GM08714 (cell line): ENCODE measurements at regions not wholly inside any gene's neighbourhood (a gene's known extent, or its start where the extent isn't known, plus 50 kb on each side); places are given as distances from the start of the nearest gene placed in this dataset.

Experiments
- H3K4me3 ChIP-seq: fragments of 200-500 bp; sonication (Bioruptor generic); 2 replicates; pipeline ENCODE4 v1.5.1; 2014; ENCODE audit warnings: mild to moderate bottlenecking, low read length, inconsistent platforms
- ZNF274 ChIP-seq: IDR thresholded peaks from 2 replicates; pipeline ENCODE4 v1.6.1; 2012; ENCODE audit warnings: mild to moderate bottlenecking, low read depth, low read length

GRCh38 chr5:4309026-4309425 lies 713.4 kb downstream of the IRX1 start:
- TF ChIP-seq ZNF274, result no peak

GRCh38 chr5:4313138-4313537 lies 717.5 kb downstream of the IRX1 start:
- no peak overlapping the region for H3K4me3 ChIP-seq
- no peak for TF ChIP-seq ZNF274

More at GRCh38 chr5:4309026-4309425, 713.4 kb downstream of the IRX1 start:
- H3K4me3 ChIP-seq, result no peak overlapping the region

DNA sequence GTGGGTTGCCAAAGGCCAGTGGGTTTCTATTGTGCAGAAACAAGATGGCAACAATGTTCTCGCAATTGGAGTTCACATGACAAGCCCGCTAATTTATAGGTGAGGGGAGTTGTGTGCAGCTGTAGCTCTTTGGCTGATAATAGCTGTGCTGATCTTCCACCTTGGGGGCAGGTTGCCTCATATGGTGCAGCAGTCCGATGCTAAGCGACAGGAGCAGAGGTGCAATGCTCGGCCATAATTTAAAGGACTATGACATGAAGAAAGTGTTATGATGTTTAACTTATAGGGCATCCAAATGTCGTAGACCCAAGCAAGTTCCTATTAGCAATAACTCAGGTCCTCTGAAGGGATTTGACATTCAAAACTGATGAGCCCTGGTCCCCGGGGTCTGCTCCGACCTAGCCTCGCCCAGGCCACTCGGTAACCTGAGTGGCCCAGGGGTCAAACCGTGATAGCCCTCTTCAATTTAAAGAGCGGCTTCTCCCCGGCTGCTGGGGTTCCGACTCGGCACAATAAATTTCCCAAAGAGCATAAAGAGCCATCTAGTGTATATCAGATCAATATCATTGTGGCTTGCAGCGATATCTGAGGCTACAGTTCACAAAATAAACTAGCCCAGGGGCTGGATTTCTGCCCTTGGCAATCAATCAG lies 724.0 kb downstream of the IRX1 start:
- TF ChIP-seq ZNF274, result no peak
- no peak overlapping the region for H3K4me3 ChIP-seq

DNA sequence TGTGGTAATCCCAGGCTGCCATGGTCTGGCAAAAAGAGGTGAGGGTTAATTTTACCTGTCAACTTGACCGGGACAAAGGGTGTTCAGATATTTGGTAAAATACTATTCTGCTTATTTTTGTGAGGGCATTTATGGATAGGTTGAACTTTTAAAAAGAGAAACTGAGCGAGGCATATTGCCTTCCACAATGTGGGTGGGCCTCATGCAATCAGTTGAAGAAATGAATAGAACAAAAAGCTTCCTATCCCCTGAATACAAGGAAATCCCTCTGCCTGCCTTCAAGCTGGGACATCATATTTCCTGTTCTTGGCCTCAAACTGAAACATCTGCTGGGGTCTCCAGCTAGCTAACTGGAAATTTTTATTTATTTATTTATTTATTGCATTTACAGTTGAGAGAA lies 734.7 kb downstream of the IRX1 start:
- TF ChIP-seq ZNF274, result no peak
- no peak overlapping the region for H3K4me3 ChIP-seq

GRCh38 chr5:4335078-4335477 lies 739.4 kb downstream of the IRX1 start:
- H3K4me3 ChIP-seq, result no peak overlapping the region
- no peak for TF ChIP-seq ZNF274

- H3K4me3 ChIP-seq, result no peak overlapping the region
- no peak for TF ChIP-seq ZNF274
Measured at GRCh38 chr5:4337519-4337918, 741.9 kb downstream of the IRX1 start.

DNA sequence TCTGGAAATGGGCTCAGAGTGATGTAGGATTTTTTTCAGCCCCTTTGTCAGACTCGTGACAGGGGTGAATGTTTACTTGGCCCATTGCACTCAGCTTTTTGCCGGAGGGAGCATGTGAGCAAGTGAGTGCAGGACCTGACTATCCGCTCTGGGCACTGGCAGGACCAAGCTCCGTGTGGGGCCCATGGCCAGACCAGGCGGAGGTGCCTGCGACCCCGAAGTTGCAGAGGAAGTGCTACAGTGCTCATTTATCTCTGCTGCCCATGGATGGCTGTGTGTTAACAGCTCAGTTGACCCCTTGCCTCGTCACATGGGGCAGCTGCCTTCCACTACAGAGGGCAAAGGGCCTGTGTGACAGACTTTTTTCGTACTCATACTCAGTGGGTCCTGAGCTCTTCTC lies 744.3 kb downstream of the IRX1 start:
- no peak overlapping the region for H3K4me3 ChIP-seq

DNA sequence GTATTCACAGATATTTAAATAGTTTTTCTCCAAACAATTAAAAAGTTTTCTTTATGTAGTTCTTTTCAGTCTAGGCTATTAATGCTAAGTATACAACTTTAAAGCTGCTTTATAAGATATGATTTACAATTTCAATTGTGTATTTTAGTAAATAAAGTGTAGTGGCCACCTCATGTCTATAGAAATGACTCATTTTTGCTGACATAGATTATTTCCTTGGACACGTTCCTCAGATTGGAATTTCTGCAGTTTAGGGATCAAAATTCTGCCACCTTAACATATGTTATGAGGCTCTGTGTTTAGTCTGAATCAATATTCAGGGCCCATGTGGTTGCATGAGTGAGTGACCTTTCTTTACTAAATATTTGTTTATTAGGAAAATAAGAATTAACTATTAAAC lies 750.2 kb downstream of the IRX1 start:
- no peak for TF ChIP-seq ZNF274
- H3K4me3 ChIP-seq, result no peak overlapping the region

More for the DNA sequence above, 744.3 kb downstream of the IRX1 start:
- no peak for TF ChIP-seq ZNF274

- TF ChIP-seq ZNF274, result no peak
- H3K4me3 ChIP-seq, result no peak overlapping the region
Measured at GRCh38 chr5:4348423-4348822, 752.8 kb downstream of the IRX1 start.

GRCh38 chr5:4348919-4349318 lies 753.3 kb downstream of the IRX1 start:
- H3K4me3 ChIP-seq, result no peak overlapping the region
- TF ChIP-seq ZNF274, result no peak

DNA sequence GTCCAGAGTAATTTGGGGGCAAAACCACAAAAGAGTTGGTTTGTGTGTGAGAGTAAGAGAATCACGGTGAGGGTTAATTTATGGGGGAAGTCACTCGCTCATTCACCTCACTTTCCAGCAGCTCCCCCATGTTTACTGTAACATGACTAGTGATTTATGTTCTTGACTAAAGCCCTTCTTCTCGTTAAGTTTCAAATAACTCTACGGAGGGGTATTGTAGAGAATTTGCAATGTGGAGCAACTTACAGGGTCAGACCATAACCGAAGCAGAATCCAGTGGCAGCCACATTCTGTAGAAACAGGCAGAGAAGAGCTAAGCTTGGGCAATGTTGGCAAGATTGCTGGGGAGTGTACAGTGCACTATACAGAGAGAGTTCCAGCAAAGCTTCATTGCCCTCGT lies 760.6 kb downstream of the IRX1 start:
- H3K4me3 ChIP-seq, result no peak overlapping the region
- TF ChIP-seq ZNF274, result no peak

- no peak for TF ChIP-seq ZNF274
- no peak overlapping the region for H3K4me3 ChIP-seq
Measured at GRCh38 chr5:4359847-4360246, 764.2 kb downstream of the IRX1 start.

DNA sequence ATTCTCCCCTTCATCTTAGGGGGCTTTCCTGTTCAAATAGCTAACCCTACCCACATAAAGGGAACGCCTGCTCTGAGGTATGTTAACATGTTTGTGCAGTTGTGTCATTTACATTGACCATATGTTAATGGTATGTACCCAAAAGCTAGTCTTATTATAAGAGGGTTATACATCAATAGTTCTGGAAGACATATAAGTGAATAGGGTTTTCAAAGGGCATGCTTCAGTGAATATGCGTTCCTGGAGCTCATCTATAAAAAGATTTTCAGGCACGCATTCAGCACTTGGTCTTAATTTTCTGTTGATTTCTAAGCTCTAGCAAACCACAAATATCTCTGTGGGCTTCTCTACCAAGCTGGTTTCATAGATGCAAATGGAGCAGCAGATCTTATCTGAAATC lies 766.1 kb downstream of the IRX1 start:
- H3K4me3 ChIP-seq, result no peak overlapping the region
- no peak for TF ChIP-seq ZNF274

- no peak for TF ChIP-seq ZNF274
- no peak overlapping the region for H3K4me3 ChIP-seq
Measured at GRCh38 chr5:4362411-4362810, 766.8 kb downstream of the IRX1 start.

DNA sequence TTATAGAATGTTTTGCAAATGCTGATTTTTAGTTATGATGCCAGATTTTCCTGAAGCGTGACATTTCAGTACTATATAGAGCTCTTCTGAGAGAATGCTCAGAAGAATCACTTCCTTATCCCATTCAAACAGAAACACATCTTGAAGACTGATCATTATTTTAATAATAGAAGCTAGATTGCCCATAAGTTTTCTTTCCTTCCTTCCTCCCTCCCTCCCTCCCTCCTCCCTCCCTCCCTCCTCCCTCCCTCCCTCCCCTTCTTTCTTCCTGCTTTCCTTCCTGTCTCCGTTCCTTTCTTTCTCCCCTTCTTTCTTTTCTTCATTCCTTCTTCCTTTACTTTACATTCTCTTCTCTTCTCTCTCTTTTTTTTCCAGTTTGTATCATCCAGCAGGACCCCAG lies 767.4 kb downstream of the IRX1 start:
- TF ChIP-seq ZNF274, result no peak

DNA sequence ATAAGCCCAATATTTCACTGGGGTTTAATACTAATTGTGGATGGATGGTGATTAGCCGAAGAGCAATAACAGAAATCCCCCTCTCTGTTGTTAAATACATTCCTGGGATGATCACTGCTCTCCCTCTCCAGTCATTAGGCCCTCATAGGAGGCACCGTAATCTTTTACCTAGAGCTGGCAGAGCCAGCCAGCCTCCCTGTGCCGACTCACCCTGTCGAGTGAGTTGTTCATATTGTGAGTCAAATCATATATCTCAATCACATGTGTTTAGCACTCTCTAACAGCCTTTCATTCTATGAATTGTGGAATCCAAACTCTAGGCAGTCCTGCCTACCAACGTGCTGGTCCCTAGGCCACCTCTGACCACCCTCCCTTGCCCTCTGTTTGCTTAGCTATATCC lies 771.0 kb downstream of the IRX1 start:
- no peak for TF ChIP-seq ZNF274
- no peak overlapping the region for H3K4me3 ChIP-seq

More for the DNA sequence above, 767.4 kb downstream of the IRX1 start:
- no peak overlapping the region for H3K4me3 ChIP-seq
